ENCODE measurements at regions not wholly inside any gene's neighbourhood (a gene's known extent, or its start where the extent isn't known, plus 50 kb on each side); places are given as distances from the start of the nearest gene placed in this dataset.
"Not testable (repeated sequence)": the region's sequence is repeated elsewhere in the genome, so short reads cannot be mapped to it uniquely, and the experiment has no call there.

DNA sequence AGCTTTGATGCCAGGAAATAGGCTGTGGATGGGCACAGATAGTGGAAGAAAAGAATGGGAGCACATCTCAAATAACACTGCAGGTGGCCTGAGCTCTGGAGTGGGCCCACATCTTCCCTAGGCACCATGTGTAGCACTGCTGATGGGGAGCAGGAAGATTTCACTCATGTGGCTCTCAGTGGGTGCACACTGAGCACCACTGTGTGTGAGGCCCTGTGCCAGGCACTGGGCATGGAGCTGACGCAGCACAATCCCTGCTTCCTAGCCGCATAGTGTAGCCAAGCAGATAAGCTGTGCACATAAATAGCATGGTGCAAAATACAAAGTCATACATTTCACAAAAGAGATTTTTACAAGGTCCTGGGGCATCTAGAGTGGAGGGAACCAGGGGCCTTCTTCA is 101.6 kb downstream of the MOBP start:
- Histone ChIP-seq H3K9me3 (no peaks in the 10 kb centered on the region), H3K4me3 (ENCODE audit: low read depth, low read length) (no peak overlapping the region), H3K27me3 (replicated peaks; ENCODE audit: control insufficient read depth, insufficient read depth, low read length) (no peaks in the 10 kb centered on the region; the same call in 1 of the 2 replicates), H3K36me3 (ENCODE audit: control insufficient read depth, insufficient read depth, low read length) (no peaks in the 10 kb centered on the region), H3K4me1 (no peaks in the 10 kb centered on the region)
- CTCF ChIA-PET: no interaction called here
- H3K27ac Mint-ChIP-seq (ENCODE audit: unreplicated experiment): no peak overlapping the region
- peaks cover 32% of the 10 kb centered on the region for H3K27me3 Mint-ChIP-seq (ENCODE audit: insufficient read depth, unreplicated experiment)
- no TSS peak for BruUV-seq (replicated peaks)
- H3K9me3 Mint-ChIP-seq (ENCODE audit: unreplicated experiment): no peaks in the 10 kb centered on the region
- TF ChIP-seq CTCF (IDR thresholded peaks at IDR 0.05; ENCODE audit: insufficient read depth in 1 of 2, low read depth in 1 of 2, low read length in 1 of 2, severe bottlenecking in 1 of 2, unreplicated experiment in 1 of 2): no peak
- no peaks in the 10 kb centered on the region for H3K36me3 Mint-ChIP-seq (ENCODE audit: insufficient read depth, unreplicated experiment)
- intact Hi-C loops (cut with micrococcal nuclease; ENCODE audit: unreplicated experiment): no loop called here
- POLR2A ChIA-PET: no interaction called here
- DNase-seq: no peak
- no peak overlapping the region for H3K4me3 Mint-ChIP-seq (ENCODE audit: unreplicated experiment)
- no peaks in the 10 kb centered on the region for H3K4me1 Mint-ChIP-seq (ENCODE audit: low read depth, unreplicated experiment)

DNA sequence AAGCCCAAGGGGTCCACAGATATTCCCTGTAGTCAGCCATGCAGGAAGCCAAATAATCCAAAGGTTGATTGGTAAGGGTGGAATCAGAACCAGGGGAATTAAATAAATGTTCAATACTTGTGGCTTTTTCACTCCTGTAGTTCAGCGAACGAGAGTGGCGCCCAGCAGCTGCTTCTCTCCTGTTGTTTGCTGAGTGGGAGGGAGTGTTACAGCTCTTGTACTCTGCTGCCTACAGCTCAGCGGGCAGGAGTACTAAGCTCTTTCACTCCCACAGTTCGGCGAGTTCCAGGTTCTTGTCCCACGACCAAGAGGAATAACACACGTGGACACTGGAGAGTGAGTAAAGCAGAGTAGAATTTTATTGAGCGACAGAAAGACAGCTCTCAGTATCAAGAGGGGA is 105.9 kb downstream of the MOBP start:
- Histone ChIP-seq H3K36me3 (ENCODE audit: control insufficient read depth, insufficient read depth, low read length) (no peaks in the 10 kb centered on the region), H3K27me3 (replicated peaks; ENCODE audit: control insufficient read depth, insufficient read depth, low read length) (no peaks in the 10 kb centered on the region; the same call in 1 of the 2 replicates), H3K4me3 (ENCODE audit: low read depth, low read length) (no peak overlapping the region), H3K4me1 (no peaks in the 10 kb centered on the region), H3K9me3 (no peaks in the 10 kb centered on the region)
- no TSS peak for BruUV-seq (replicated peaks)
- no peaks in the 10 kb centered on the region for H3K9me3 Mint-ChIP-seq (ENCODE audit: unreplicated experiment)
- H3K36me3 Mint-ChIP-seq (ENCODE audit: insufficient read depth, unreplicated experiment): no peaks in the 10 kb centered on the region
- no peaks in the 10 kb centered on the region for H3K4me1 Mint-ChIP-seq (ENCODE audit: low read depth, unreplicated experiment)
- no peak overlapping the region for H3K27ac Mint-ChIP-seq (ENCODE audit: unreplicated experiment)
- TF ChIP-seq CTCF (IDR thresholded peaks at IDR 0.05; ENCODE audit: insufficient read depth in 1 of 2, low read depth in 1 of 2, low read length in 1 of 2, severe bottlenecking in 1 of 2, unreplicated experiment in 1 of 2): no peak
- POLR2A ChIA-PET: no interaction called here
- no peak for DNase-seq
- H3K27me3 Mint-ChIP-seq (ENCODE audit: insufficient read depth, unreplicated experiment): peaks cover 19% of the 10 kb centered on the region
- intact Hi-C loops (cut with micrococcal nuclease; ENCODE audit: unreplicated experiment): no loop called here
- H3K4me3 Mint-ChIP-seq (ENCODE audit: unreplicated experiment): no peak overlapping the region
- CTCF ChIA-PET: no interaction called here

DNA sequence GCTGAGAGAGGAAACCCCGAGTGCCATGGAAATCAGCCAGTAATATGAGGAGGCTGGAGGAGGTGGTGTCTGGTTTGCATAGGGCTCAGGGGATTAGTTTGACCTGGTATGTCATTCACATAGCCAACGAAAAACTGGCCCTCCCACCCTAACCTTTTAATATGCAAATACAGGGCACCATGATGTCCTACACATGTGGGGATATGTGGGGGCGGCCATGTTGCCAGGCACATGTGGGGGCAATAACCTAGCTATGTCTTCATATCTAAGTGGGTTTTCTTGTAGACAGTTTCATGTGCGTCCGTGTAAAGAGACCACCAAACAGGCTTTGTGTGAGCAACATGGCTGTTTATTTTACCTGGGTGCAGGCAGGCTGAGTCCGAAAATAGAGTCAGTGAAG is 110.1 kb downstream of the MOBP start:
- Histone ChIP-seq H3K9me3 (no peaks in the 10 kb centered on the region), H3K36me3 (ENCODE audit: control insufficient read depth, insufficient read depth, low read length) (no peaks in the 10 kb centered on the region), H3K4me1 (no peaks in the 10 kb centered on the region), H3K4me3 (ENCODE audit: low read depth, low read length) (no peak overlapping the region), H3K27me3 (replicated peaks; ENCODE audit: control insufficient read depth, insufficient read depth, low read length) (no peaks in the 10 kb centered on the region; the same call in 1 of the 2 replicates)
- DNase-seq: no peak
- POLR2A ChIA-PET: no interaction called here
- Mint-ChIP-seq H3K36me3 (ENCODE audit: insufficient read depth, unreplicated experiment) (no peaks in the 10 kb centered on the region), H3K4me3 (ENCODE audit: unreplicated experiment) (no peak overlapping the region), H3K27me3 (ENCODE audit: insufficient read depth, unreplicated experiment) (peaks cover 24% of the 10 kb centered on the region), H3K27ac (ENCODE audit: unreplicated experiment) (no peak overlapping the region), H3K4me1 (ENCODE audit: low read depth, unreplicated experiment) (no peaks in the 10 kb centered on the region), H3K9me3 (ENCODE audit: unreplicated experiment) (no peaks in the 10 kb centered on the region)
- intact Hi-C loops (cut with micrococcal nuclease; ENCODE audit: unreplicated experiment): no loop called here
- no peak for TF ChIP-seq CTCF (IDR thresholded peaks at IDR 0.05; ENCODE audit: insufficient read depth in 1 of 2, low read depth in 1 of 2, low read length in 1 of 2, severe bottlenecking in 1 of 2, unreplicated experiment in 1 of 2)
- CTCF ChIA-PET: no interaction called here
- no TSS peak for BruUV-seq (replicated peaks)

- H3K4me3 ChIP-seq (ENCODE audit: low read depth, low read length); H3K27me3 ChIP-seq (replicated peaks; ENCODE audit: control insufficient read depth, insufficient read depth, low read length); DNase-seq; BruUV-seq (replicated peaks); intact Hi-C loops (cut with micrococcal nuclease; ENCODE audit: unreplicated experiment); H3K9me3 Mint-ChIP-seq (ENCODE audit: unreplicated experiment); H3K36me3 ChIP-seq (ENCODE audit: control insufficient read depth, insufficient read depth, low read length); H3K4me3 Mint-ChIP-seq (ENCODE audit: unreplicated experiment); H3K4me1 ChIP-seq; CTCF ChIA-PET; POLR2A ChIA-PET; H3K36me3 Mint-ChIP-seq (ENCODE audit: insufficient read depth, unreplicated experiment); H3K27ac Mint-ChIP-seq (ENCODE audit: unreplicated experiment); H3K9me3 ChIP-seq; H3K4me1 Mint-ChIP-seq (ENCODE audit: low read depth, unreplicated experiment): not testable (repeated sequence)
- peaks cover 22% of the 10 kb centered on the region for H3K27me3 Mint-ChIP-seq (ENCODE audit: insufficient read depth, unreplicated experiment)
Observed at GRCh38 chr3:39586215-39586614, 118.7 kb downstream of the MOBP start.

Measured in Caco-2 (cell line).